Peyer's patch (tissue), 4 donors: ENCODE measurements at regions not wholly inside any gene's neighbourhood (a gene's known extent, or its start where the extent isn't known, plus 50 kb on each side); places are given as distances from the start of the nearest gene placed in this dataset.

Experiments
- CTCF ChIP-seq, 6 experiments: fragments of 450-650 bp in 4 of 6; fragments of 200-600 bp in 2 of 6; sonication (generic) in 1 of 6; IDR thresholded peaks; one replicate each; pipeline ENCODE4 v1.5.1; 2017 to 2019; ENCODE audit warnings: antibody characterized with exemption in 6 of 6, mild to moderate bottlenecking in 3 of 6, moderate library complexity in 1 of 6
- POLR2A ChIP-seq, 2 donors: fragments of 450-650 bp; IDR thresholded peaks; one replicate each; pipeline ENCODE4 v1.5.1; 2017; ENCODE audit warnings: antibody characterized with exemption in 2 of 2, mild to moderate bottlenecking in 2 of 2, moderate library complexity in 2 of 2

GRCh38 chr6:95742767-95743289 is 165.5 kb downstream of the MANEA start:
- no peak for TF ChIP-seq CTCF (IDR thresholded peaks at IDR 0.05)
- no peak for TF ChIP-seq POLR2A (IDR thresholded peaks at IDR 0.05)
